Endothelial cell of umbilical vein (primary cell): ENCODE measurements at regions not wholly inside any gene's neighbourhood (a gene's known extent, or its start where the extent isn't known, plus 50 kb on each side); places are given as distances from the start of the nearest gene placed in this dataset.

Experiments
- CTCF ChIP-seq, 2 donors: IDR thresholded peaks; 1 replicate in 1 of 2; 2 replicates in 1 of 2; pipeline ENCODE4 v1.5.1; 2011; ENCODE audit warnings: low read length in 2 of 2, mild to moderate bottlenecking in 2 of 2, moderate library complexity in 2 of 2, control low read depth in 1 of 2, inconsistent platforms in 1 of 2, low read depth in 1 of 2; ENCODE audit not compliant: insufficient read depth in 1 of 2; ENCODE audit errors: extremely low read depth in 1 of 2
- EZH2 ChIP-seq: IDR thresholded peaks from 2 replicates; pipeline ENCODE4 v1.6.1; 2012; ENCODE audit warnings: borderline replicate concordance, low read depth, mild to moderate bottlenecking, moderate library complexity, low read length, inconsistent platforms; ENCODE audit not compliant: severe bottlenecking
- JUN ChIP-seq: IDR thresholded peaks from 2 replicates; pipeline ENCODE4 v1.6.1; 2011; ENCODE audit warnings: borderline replicate concordance, low read depth; ENCODE audit not compliant: insufficient read length, insufficient read depth
- MYC ChIP-seq: IDR thresholded peaks from one replicate; pipeline ENCODE4 v1.6.1; 2011; ENCODE audit warnings: mild to moderate bottlenecking, low read depth, low read length
- POLR2A ChIP-seq: IDR thresholded peaks from 2 replicates; pipeline ENCODE4 v1.6.1; 2012; ENCODE audit warnings: low read depth, mild to moderate bottlenecking, control low read depth, low read length
- POLR2AphosphoS5 ChIP-seq: IDR thresholded peaks from 2 replicates; pipeline ENCODE4 v1.6.1; 2012; ENCODE audit warnings: low read depth, mild to moderate bottlenecking, control low read depth, low read length, moderate library complexity; ENCODE audit not compliant: insufficient read depth
- TF ChIP-seq, protein P1 (sequence below): IDR thresholded peaks from 2 replicates; pipeline ENCODE4 v1.6.1; 2011; ENCODE audit not compliant: insufficient read depth, insufficient read length

GRCh38 chr6:147999001-147999540, 343.6 kb upstream of the SASH1 start:
- no peak for TF ChIP-seq CTCF (IDR thresholded peaks at IDR 0.05; ENCODE audit: extremely low read depth in 1 of 2, insufficient read depth in 1 of 2, low read depth in 1 of 2, low read length in 2 of 2)
- no peak for TF ChIP-seq MYC
- no peak for TF ChIP-seq POLR2A
- no peak for TF ChIP-seq EZH2
- no peak for TF ChIP-seq POLR2AphosphoS5
- no peak for TF ChIP-seq JUN
- TF ChIP-seq, protein P1, sequence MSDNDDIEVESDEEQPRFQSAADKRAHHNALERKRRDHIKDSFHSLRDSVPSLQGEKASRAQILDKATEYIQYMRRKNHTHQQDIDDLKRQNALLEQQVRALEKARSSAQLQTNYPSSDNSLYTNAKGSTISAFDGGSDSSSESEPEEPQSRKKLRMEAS, result no peak
